ENCODE measurements at regions not wholly inside any gene's neighbourhood (a gene's known extent, or its start where the extent isn't known, plus 50 kb on each side); places are given as distances from the start of the nearest gene placed in this dataset.
"Not testable (repeated sequence)": the region's sequence is repeated elsewhere in the genome, so short reads cannot be mapped to it uniquely, and the experiment has no call there.

- H3K36me3 Mint-ChIP-seq (ENCODE audit: insufficient read depth, unreplicated experiment); H3K4me1 ChIP-seq; H3K36me3 ChIP-seq (ENCODE audit: control insufficient read depth, insufficient read depth, low read length); H3K27ac Mint-ChIP-seq (ENCODE audit: unreplicated experiment); POLR2A ChIA-PET; DNase-seq; H3K4me1 Mint-ChIP-seq (ENCODE audit: low read depth, unreplicated experiment); CTCF ChIA-PET; H3K4me3 ChIP-seq (ENCODE audit: low read depth, low read length); H3K4me3 Mint-ChIP-seq (ENCODE audit: unreplicated experiment); H3K27me3 Mint-ChIP-seq (ENCODE audit: insufficient read depth, unreplicated experiment); intact Hi-C loops (cut with micrococcal nuclease; ENCODE audit: unreplicated experiment); BruUV-seq (replicated peaks); H3K27me3 ChIP-seq (replicated peaks; ENCODE audit: control insufficient read depth, insufficient read depth, low read length): not testable (repeated sequence)
- peaks cover 66% of the 10 kb centered on the region for H3K9me3 Mint-ChIP-seq (ENCODE audit: unreplicated experiment)
- peaks cover 13% of the 10 kb centered on the region; the same call in 1 of the 2 replicates for H3K9me3 ChIP-seq
Observed at GRCh38 chr22:11060797-11061196, 4467.2 kb upstream of the OR11H1 start.

- H3K9me3 ChIP-seq; CTCF ChIA-PET; H3K27me3 Mint-ChIP-seq (ENCODE audit: insufficient read depth, unreplicated experiment): not testable (repeated sequence)
Observed at GRCh38 chr22:11062534-11062933, 4465.5 kb upstream of the OR11H1 start.

GRCh38 chr22:11063022-11063685, 4464.8 kb upstream of the OR11H1 start:
- H3K4me1 ChIP-seq; POLR2A ChIA-PET; intact Hi-C loops (cut with micrococcal nuclease; ENCODE audit: unreplicated experiment); DNase-seq; CTCF ChIA-PET; H3K36me3 ChIP-seq (ENCODE audit: control insufficient read depth, insufficient read depth, low read length); H3K27me3 Mint-ChIP-seq (ENCODE audit: insufficient read depth, unreplicated experiment); H3K27ac Mint-ChIP-seq (ENCODE audit: unreplicated experiment); H3K4me3 Mint-ChIP-seq (ENCODE audit: unreplicated experiment); BruUV-seq (replicated peaks); H3K4me1 Mint-ChIP-seq (ENCODE audit: low read depth, unreplicated experiment); H3K36me3 Mint-ChIP-seq (ENCODE audit: insufficient read depth, unreplicated experiment); H3K27me3 ChIP-seq (replicated peaks; ENCODE audit: control insufficient read depth, insufficient read depth, low read length); H3K4me3 ChIP-seq (ENCODE audit: low read depth, low read length); H3K9me3 ChIP-seq: not testable (repeated sequence)
- peaks cover 60% of the 10 kb centered on the region for H3K9me3 Mint-ChIP-seq (ENCODE audit: unreplicated experiment)

More at GRCh38 chr22:11062534-11062933, 4465.5 kb upstream of the OR11H1 start:
- H3K36me3 Mint-ChIP-seq (ENCODE audit: insufficient read depth, unreplicated experiment); intact Hi-C loops (cut with micrococcal nuclease; ENCODE audit: unreplicated experiment); H3K4me1 Mint-ChIP-seq (ENCODE audit: low read depth, unreplicated experiment); H3K36me3 ChIP-seq (ENCODE audit: control insufficient read depth, insufficient read depth, low read length); H3K4me3 Mint-ChIP-seq (ENCODE audit: unreplicated experiment); BruUV-seq (replicated peaks); H3K4me1 ChIP-seq; POLR2A ChIA-PET; H3K27me3 ChIP-seq (replicated peaks; ENCODE audit: control insufficient read depth, insufficient read depth, low read length); H3K27ac Mint-ChIP-seq (ENCODE audit: unreplicated experiment); H3K4me3 ChIP-seq (ENCODE audit: low read depth, low read length); DNase-seq: not testable (repeated sequence)
- peaks cover 60% of the 10 kb centered on the region for H3K9me3 Mint-ChIP-seq (ENCODE audit: unreplicated experiment)

- H3K36me3 ChIP-seq (ENCODE audit: control insufficient read depth, insufficient read depth, low read length); H3K27ac Mint-ChIP-seq (ENCODE audit: unreplicated experiment); H3K36me3 Mint-ChIP-seq (ENCODE audit: insufficient read depth, unreplicated experiment); H3K9me3 ChIP-seq; H3K4me1 Mint-ChIP-seq (ENCODE audit: low read depth, unreplicated experiment); intact Hi-C loops (cut with micrococcal nuclease; ENCODE audit: unreplicated experiment); H3K4me3 Mint-ChIP-seq (ENCODE audit: unreplicated experiment); POLR2A ChIA-PET; BruUV-seq (replicated peaks); H3K4me1 ChIP-seq; DNase-seq; H3K4me3 ChIP-seq (ENCODE audit: low read depth, low read length); H3K27me3 Mint-ChIP-seq (ENCODE audit: insufficient read depth, unreplicated experiment); H3K27me3 ChIP-seq (replicated peaks; ENCODE audit: control insufficient read depth, insufficient read depth, low read length); CTCF ChIA-PET: not testable (repeated sequence)
- H3K9me3 Mint-ChIP-seq (ENCODE audit: unreplicated experiment) = peaks cover 50% of the 10 kb centered on the region
Observed at GRCh38 chr22:11065210-11065609, 4462.8 kb upstream of the OR11H1 start.

GRCh38 chr22:11065876-11066457, 4462.0 kb upstream of the OR11H1 start:
- BruUV-seq (replicated peaks); H3K27me3 Mint-ChIP-seq (ENCODE audit: insufficient read depth, unreplicated experiment); POLR2A ChIA-PET; H3K4me3 ChIP-seq (ENCODE audit: low read depth, low read length); H3K27ac Mint-ChIP-seq (ENCODE audit: unreplicated experiment); DNase-seq; H3K4me3 Mint-ChIP-seq (ENCODE audit: unreplicated experiment); H3K9me3 ChIP-seq; CTCF ChIA-PET; intact Hi-C loops (cut with micrococcal nuclease; ENCODE audit: unreplicated experiment); H3K27me3 ChIP-seq (replicated peaks; ENCODE audit: control insufficient read depth, insufficient read depth, low read length); H3K36me3 Mint-ChIP-seq (ENCODE audit: insufficient read depth, unreplicated experiment); H3K4me1 Mint-ChIP-seq (ENCODE audit: low read depth, unreplicated experiment); H3K36me3 ChIP-seq (ENCODE audit: control insufficient read depth, insufficient read depth, low read length); H3K4me1 ChIP-seq: not testable (repeated sequence)
- H3K9me3 Mint-ChIP-seq (ENCODE audit: unreplicated experiment) = peaks cover 45% of the 10 kb centered on the region

Data from Caco-2 (cell line).